ENCODE measurements at regions not wholly inside any gene's neighbourhood (a gene's known extent, or its start where the extent isn't known, plus 50 kb on each side); places are given as distances from the start of the nearest gene placed in this dataset.

DNA sequence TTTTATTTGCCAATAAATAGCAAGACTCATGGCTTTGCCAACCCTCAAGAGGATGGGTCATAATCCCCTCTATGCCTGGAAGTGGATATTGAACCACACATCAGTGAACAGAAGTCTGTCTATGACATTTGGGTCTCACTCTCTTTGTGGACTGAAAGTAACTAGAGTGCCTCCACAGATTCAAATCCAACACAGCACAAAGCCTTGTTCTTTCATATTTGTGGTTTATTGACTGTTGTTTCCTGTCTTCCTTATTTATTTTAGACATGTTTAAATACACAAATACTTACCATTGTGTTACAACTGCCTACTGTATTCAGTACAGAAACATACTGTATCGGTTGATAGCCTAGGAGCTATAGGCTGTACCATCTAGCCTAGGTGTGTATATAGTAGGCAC, 121.9 kb downstream of the TSN start:
- no peak for TF ChIP-seq POLR2A (IDR thresholded peaks at IDR 0.05; ENCODE audit: extremely low read depth, insufficient read length)
- TF ChIP-seq CTCF (IDR thresholded peaks at IDR 0.05; ENCODE audit: low read depth, low read length) = no peak
